DOHH2 (cell line): ENCODE measurements at regions not wholly inside any gene's neighbourhood (a gene's known extent, or its start where the extent isn't known, plus 50 kb on each side); places are given as distances from the start of the nearest gene placed in this dataset.

Experiments used
- H3F3A ChIP-seq: fragments of 200-600 bp; sonication (generic), shearing (Covaris generic); 2 replicates; pipeline ENCODE4 v1.6.0; 2016; ENCODE audit warnings: antibody characterized with exemption, mild to moderate bottlenecking; ENCODE audit not compliant: control insufficient read depth, insufficient read depth
- H3K27ac ChIP-seq: fragments of 200-600 bp; sonication (generic); 2 replicates; pipeline ENCODE4 v1.5.1; 2014; ENCODE audit warnings: low read depth, mild to moderate bottlenecking, low read length, moderate library complexity
- H3K27me3 ChIP-seq: fragments of 200-600 bp; sonication (generic); 2 replicates; pipeline ENCODE4 v1.6.1; 2014; ENCODE audit warnings: mild to moderate bottlenecking, low read length, mixed read lengths; ENCODE audit not compliant: control insufficient read depth
- H3K36me3 ChIP-seq: fragments of 200-600 bp; sonication (generic); 2 replicates; pipeline ENCODE4 v1.6.1; 2014; ENCODE audit warnings: mild to moderate bottlenecking, low read length, moderate library complexity, mixed read lengths; ENCODE audit not compliant: control insufficient read depth
- H3K4me1 ChIP-seq: fragments of 200-600 bp; sonication (generic); 2 replicates; pipeline ENCODE4 v1.6.1; 2014; ENCODE audit warnings: mild to moderate bottlenecking, low read length, mixed read lengths; ENCODE audit not compliant: control insufficient read depth
- H3K4me2 ChIP-seq: fragments of 200-600 bp; sonication (generic); 2 replicates; pipeline ENCODE4 v1.6.0; 2014; ENCODE audit warnings: mild to moderate bottlenecking, low read length, moderate library complexity
- H3K4me3 ChIP-seq: fragments of 200-600 bp; sonication (generic); 2 replicates; pipeline ENCODE4 v1.5.1; 2014; ENCODE audit warnings: mild to moderate bottlenecking, low read length, mixed read lengths
- H3K79me2 ChIP-seq: fragments of 200-600 bp; sonication (generic); 2 replicates; pipeline ENCODE4 v1.6.1; 2014; ENCODE audit warnings: mild to moderate bottlenecking, low read length, mixed read lengths; ENCODE audit not compliant: control insufficient read depth
- H3K9me2 ChIP-seq: fragments of 200-600 bp; sonication (generic); replicated peaks from 2 replicates; pipeline ENCODE4 v1.6.1; 2014; ENCODE audit warnings: mild to moderate bottlenecking, low read length, mixed read lengths; ENCODE audit not compliant: control insufficient read depth
- H3K9me3 ChIP-seq: fragments of 200-600 bp; sonication (generic); 2 replicates; pipeline ENCODE4 v1.6.1; 2014; ENCODE audit warnings: antibody characterized with exemption, low read length, mixed read lengths; ENCODE audit not compliant: control insufficient read depth, insufficient read depth
- H4K20me1 ChIP-seq: fragments of 200-600 bp; sonication (generic); 2 replicates; pipeline ENCODE4 v1.6.0; 2014; ENCODE audit warnings: low read depth, mild to moderate bottlenecking, antibody characterized with exemption, low read length, moderate library complexity; ENCODE audit not compliant: control insufficient read depth, insufficient read depth
- EZH2phosphoT487 ChIP-seq: fragments of 200-600 bp; sonication (generic); IDR thresholded peaks from 2 replicates; pipeline ENCODE4 v1.6.1; 2017; ENCODE audit warnings: borderline replicate concordance, mild to moderate bottlenecking, antibody characterized with exemption, low read length, moderate library complexity, mixed read lengths
- TF ChIP-seq, protein P1 (sequence below): fragments of 200-600 bp; sonication (generic); IDR thresholded peaks from one replicate; pipeline ENCODE4 v1.5.1; 2014; ENCODE audit warnings: antibody characterized with exemption, mild to moderate bottlenecking, low read depth, low read length; ENCODE audit not compliant: poor library complexity, severe bottlenecking

DNA sequence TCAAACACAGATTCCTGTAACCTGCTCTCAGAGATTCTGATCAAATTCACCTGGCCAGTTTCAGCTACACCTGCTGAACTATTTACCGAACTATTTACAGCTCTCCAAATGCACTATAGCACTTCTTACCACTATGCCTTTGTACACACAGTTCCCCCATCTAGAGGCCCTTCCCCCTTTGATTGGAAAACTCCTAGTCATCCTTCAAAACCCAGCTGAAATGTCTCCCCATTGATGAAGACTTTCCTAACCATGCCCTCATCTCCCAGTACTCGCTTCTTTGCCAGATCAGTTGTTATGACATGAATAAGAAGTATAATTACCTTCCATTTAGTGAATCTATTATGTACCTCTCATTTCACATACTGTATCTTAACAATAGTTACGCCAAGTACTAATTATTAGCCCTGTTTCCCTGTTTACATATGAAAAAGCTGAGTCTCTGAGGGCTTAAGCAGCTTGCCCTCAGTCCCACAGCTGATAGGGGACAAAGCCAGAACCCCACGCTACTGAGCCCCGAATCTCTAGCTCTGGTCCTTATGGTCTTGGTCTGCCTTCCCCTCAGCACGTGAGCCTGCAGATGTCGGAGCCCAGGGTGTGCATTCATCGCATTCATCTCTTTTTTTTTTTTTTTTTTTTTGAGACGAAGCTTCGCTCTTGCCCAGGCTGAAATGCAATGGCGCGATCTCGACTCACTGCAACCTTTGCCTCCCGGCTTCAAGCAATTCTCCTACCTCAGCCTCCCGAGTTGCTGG lies 64.7 kb upstream of the ASAP2 start:
- H3K4me3 ChIP-seq = no peak overlapping the region
- H3K4me2 ChIP-seq = no peak overlapping the region
- H3K9me2 ChIP-seq = no peaks in the 10 kb centered on the region
- peaks cover 12% of the 10 kb centered on the region for H3K27me3 ChIP-seq
- no peaks in the 10 kb centered on the region for H3K79me2 ChIP-seq
- no peaks in the 10 kb centered on the region for H3K9me3 ChIP-seq
- no peaks in the 10 kb centered on the region for H4K20me1 ChIP-seq
- no peaks in the 10 kb centered on the region for H3F3A ChIP-seq
- H3K27ac ChIP-seq = no peak overlapping the region
- TF ChIP-seq EZH2phosphoT487 = no peak
- TF ChIP-seq, protein P1, sequence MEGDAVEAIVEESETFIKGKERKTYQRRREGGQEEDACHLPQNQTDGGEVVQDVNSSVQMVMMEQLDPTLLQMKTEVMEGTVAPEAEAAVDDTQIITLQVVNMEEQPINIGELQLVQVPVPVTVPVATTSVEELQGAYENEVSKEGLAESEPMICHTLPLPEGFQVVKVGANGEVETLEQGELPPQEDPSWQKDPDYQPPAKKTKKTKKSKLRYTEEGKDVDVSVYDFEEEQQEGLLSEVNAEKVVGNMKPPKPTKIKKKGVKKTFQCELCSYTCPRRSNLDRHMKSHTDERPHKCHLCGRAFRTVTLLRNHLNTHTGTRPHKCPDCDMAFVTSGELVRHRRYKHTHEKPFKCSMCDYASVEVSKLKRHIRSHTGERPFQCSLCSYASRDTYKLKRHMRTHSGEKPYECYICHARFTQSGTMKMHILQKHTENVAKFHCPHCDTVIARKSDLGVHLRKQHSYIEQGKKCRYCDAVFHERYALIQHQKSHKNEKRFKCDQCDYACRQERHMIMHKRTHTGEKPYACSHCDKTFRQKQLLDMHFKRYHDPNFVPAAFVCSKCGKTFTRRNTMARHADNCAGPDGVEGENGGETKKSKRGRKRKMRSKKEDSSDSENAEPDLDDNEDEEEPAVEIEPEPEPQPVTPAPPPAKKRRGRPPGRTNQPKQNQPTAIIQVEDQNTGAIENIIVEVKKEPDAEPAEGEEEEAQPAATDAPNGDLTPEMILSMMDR = no peak
- H3K4me1 ChIP-seq = peaks cover 11% of the 10 kb centered on the region
- H3K36me3 ChIP-seq = no peaks in the 10 kb centered on the region

DNA sequence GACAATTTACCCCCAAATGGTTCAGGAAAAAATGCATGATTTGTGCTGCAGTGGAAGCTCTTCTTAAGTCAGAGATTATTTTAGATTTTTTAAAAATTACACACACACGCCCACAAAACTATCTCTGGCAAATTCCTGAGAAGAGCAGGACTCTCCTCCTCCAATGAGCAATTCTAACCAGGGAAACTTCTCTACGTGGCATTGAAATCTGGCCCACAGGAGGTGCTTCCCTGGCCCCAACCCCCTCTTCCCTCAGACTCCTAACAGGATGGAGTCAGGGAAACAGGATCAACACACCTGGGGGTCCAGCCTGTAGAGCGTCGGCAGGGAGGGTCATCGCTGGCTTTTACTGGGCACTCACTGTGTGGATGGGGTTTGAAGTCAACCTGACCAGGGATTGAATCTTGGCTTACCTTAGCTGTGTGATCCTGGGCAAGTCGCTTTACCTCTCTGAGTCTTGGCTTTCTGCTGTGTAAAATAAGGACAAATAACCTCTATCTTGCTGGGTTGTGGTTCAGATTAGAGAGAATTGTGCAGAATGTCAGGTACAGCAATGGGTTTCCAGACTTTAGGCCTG lies 65.4 kb upstream of the ASAP2 start:
- Histone ChIP-seq H3K36me3 (no peaks in the 10 kb centered on the region), H3K27me3 (peaks cover 12% of the 10 kb centered on the region), H3K27ac (no peak overlapping the region), H3F3A (no peaks in the 10 kb centered on the region), H4K20me1 (no peaks in the 10 kb centered on the region), H3K79me2 (no peaks in the 10 kb centered on the region), H3K4me3 (no peak overlapping the region), H3K4me2 (no peak overlapping the region), H3K4me1 (peaks cover 11% of the 10 kb centered on the region), H3K9me2 (no peaks in the 10 kb centered on the region), H3K9me3 (no peaks in the 10 kb centered on the region)
- TF ChIP-seq, protein P1 = no peak
- no peak for TF ChIP-seq EZH2phosphoT487

DNA sequence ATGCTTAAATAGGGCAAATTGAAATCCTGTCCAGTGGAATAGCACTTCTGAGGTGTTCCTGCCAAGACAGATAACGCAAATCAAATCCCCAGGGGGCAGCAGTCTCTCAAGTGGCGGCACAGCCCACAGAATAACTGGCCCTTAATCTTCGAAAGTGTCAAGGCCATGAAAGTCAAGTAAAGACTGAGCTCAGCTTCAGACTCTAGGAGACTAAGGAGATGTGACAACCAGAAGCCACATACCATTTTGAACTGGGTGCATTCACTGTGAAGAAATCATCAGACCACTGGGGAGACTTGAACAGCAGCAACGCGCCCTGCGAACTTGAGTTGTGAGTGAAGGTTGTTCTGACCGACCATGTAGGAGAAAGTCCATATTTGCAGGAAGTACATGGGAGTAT lies 66.0 kb upstream of the ASAP2 start:
- Histone ChIP-seq H3K79me2 (no peaks in the 10 kb centered on the region), H3K27me3 (peaks cover 12% of the 10 kb centered on the region), H3K36me3 (no peaks in the 10 kb centered on the region), H3K4me3 (no peak overlapping the region), H3K27ac (no peak overlapping the region), H3K4me1 (peaks cover 11% of the 10 kb centered on the region), H3K9me2 (no peaks in the 10 kb centered on the region), H3K4me2 (no peak overlapping the region), H4K20me1 (no peaks in the 10 kb centered on the region), H3K9me3 (no peaks in the 10 kb centered on the region), H3F3A (no peaks in the 10 kb centered on the region)
- TF ChIP-seq, protein P1 = no peak
- TF ChIP-seq EZH2phosphoT487 = no peak
